B cell (primary cell): ENCODE measurements at regions not wholly inside any gene's neighbourhood (a gene's known extent, or its start where the extent isn't known, plus 50 kb on each side); places are given as distances from the start of the nearest gene placed in this dataset.

ENCODE experiments used
- CTCF ChIP-seq: fragments of 200-600 bp; IDR thresholded peaks from one replicate; pipeline ENCODE4 v1.8.0; 2022; ENCODE audit warnings: antibody characterized with exemption, mild to moderate bottlenecking
- EZH2 ChIP-seq: IDR thresholded peaks from 2 replicates; pipeline ENCODE4 v1.6.1; 2012; ENCODE audit warnings: borderline replicate concordance, low read depth, mild to moderate bottlenecking, moderate library complexity, low read length; ENCODE audit not compliant: insufficient read depth, poor library complexity, severe bottlenecking

GRCh38 chr20:56925082-56925830, 296.1 kb downstream of the TFAP2C start:
- TF ChIP-seq EZH2 (no peak), CTCF (no peak)
